ENCODE measurements at regions not wholly inside any gene's neighbourhood (a gene's known extent, or its start where the extent isn't known, plus 50 kb on each side); places are given as distances from the start of the nearest gene placed in this dataset.

DNA sequence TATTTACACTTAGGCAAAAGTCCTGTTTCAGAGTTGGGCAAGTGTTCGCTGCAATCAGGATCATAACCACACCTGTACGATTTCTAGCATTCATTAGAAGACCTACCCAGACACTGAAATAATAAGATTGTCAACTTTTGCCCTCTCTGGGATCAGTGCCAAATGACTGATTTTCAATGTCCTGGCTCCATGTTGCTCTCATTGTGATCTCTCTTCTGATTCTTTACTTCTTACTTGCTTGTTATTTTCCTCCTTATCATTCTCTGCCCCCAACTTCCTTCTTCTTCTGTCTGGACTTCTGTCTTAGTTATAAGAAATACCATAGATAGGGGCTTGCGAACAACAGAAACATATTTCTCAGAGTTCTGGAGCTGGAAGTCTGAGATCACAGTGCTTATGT, 94.4 kb upstream of the BMP2 start:
- Histone ChIP-seq H3K9ac (ENCODE audit: low read depth, low read length, poor library complexity) (no peak overlapping the region), H3K4ac (ENCODE audit: low read length) (no peak overlapping the region), H4K91ac (ENCODE audit: low read depth, low read length, poor library complexity) (no peak overlapping the region), H2BK15ac (ENCODE audit: low read length) (no peak overlapping the region), H2BK120ac (ENCODE audit: low read depth, low read length) (no peak overlapping the region), H2BK5ac (ENCODE audit: low read length) (no peak overlapping the region), H2BK12ac (ENCODE audit: low read length) (no peak overlapping the region), H3K27me3 (ENCODE audit: control insufficient read depth in 3 of 3, insufficient read depth in 3 of 3, low read depth in 1 of 3, low read length in 3 of 3) (no peaks in the 10 kb centered on the region), H3K4me3 (ENCODE audit: low read length in 2 of 2) (no peak overlapping the region), H3K14ac (ENCODE audit: low read length) (no peak overlapping the region), H3K18ac (ENCODE audit: low read length) (no peak overlapping the region), H3K23ac (ENCODE audit: low read depth, low read length, poor library complexity) (no peak overlapping the region), H3K79me1 (ENCODE audit: low read depth, low read length) (no peaks in the 10 kb centered on the region), H2AFZ (ENCODE audit: low read length) (no peak overlapping the region), H3K27ac (replicated peaks; ENCODE audit: low read length) (no peak overlapping the region), H3K9me3 (replicated peaks in 1 of 2; ENCODE audit: control insufficient read depth in 2 of 2, insufficient read depth in 1 of 2, low read depth in 1 of 2, low read length in 2 of 2) (no peaks in the 10 kb centered on the region), H2AK5ac (ENCODE audit: low read depth, low read length) (no peak overlapping the region), H3K4me2 (ENCODE audit: insufficient read depth, low read length, poor library complexity, severe bottlenecking) (no peak overlapping the region), H3K4me1 (ENCODE audit: control insufficient read depth in 2 of 2, insufficient read depth in 1 of 2, low read depth in 1 of 2, low read length in 2 of 2) (no peaks in the 10 kb centered on the region), H4K8ac (ENCODE audit: low read depth, low read length) (no peak overlapping the region), H3K36me3 (replicated peaks in 1 of 2; ENCODE audit: control insufficient read depth in 2 of 2, insufficient read depth in 2 of 2, low read length in 2 of 2) (no peaks in the 10 kb centered on the region)
- no peak for DNase-seq (ENCODE audit: low spot score)
- WGBS, 2 donors (ENCODE audit: extremely low coverage in 2 of 2, insufficient read length in 2 of 2, insufficient replicate concordance in 1 of 2) = no CpG with 5 or more reads among the region's 3 CpGs

DNA sequence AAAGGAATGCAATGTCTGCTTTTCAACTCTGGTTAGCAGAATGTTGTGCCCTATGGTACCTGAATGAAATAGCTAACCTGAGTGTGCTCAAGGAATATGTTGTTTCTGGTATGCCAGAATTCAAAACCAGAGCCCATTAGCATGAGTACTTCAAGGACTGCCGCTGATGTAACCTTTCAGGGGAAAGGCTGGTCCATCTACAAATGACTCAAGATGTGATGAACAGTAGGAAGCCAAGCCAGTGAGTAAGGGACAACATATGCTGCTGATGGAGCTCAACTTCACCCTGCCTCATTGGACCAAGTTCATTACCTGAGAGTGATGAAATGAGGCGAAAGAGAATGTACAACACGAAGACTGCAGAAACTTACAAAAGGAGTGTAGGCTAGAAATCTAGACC, 95.7 kb upstream of the BMP2 start:
- H3K4ac ChIP-seq (ENCODE audit: low read length) = no peak overlapping the region
- H2BK120ac ChIP-seq (ENCODE audit: low read depth, low read length) = no peak overlapping the region
- H3K18ac ChIP-seq (ENCODE audit: low read length) = no peak overlapping the region
- no peaks in the 10 kb centered on the region for H3K9me3 ChIP-seq (replicated peaks in 1 of 2; ENCODE audit: control insufficient read depth in 2 of 2, insufficient read depth in 1 of 2, low read depth in 1 of 2, low read length in 2 of 2)
- H3K4me1 ChIP-seq (ENCODE audit: control insufficient read depth in 2 of 2, insufficient read depth in 1 of 2, low read depth in 1 of 2, low read length in 2 of 2) = no peaks in the 10 kb centered on the region
- H2BK12ac ChIP-seq (ENCODE audit: low read length) = no peak overlapping the region
- DNase-seq (ENCODE audit: low spot score) = no peak
- H3K23ac ChIP-seq (ENCODE audit: low read depth, low read length, poor library complexity) = no peak overlapping the region
- no peak overlapping the region for H4K91ac ChIP-seq (ENCODE audit: low read depth, low read length, poor library complexity)
- no peak overlapping the region for H2AK5ac ChIP-seq (ENCODE audit: low read depth, low read length)
- H3K36me3 ChIP-seq (replicated peaks in 1 of 2; ENCODE audit: control insufficient read depth in 2 of 2, insufficient read depth in 2 of 2, low read length in 2 of 2) = no peaks in the 10 kb centered on the region
- H3K27ac ChIP-seq (replicated peaks; ENCODE audit: low read length) = no peak overlapping the region
- H2AFZ ChIP-seq (ENCODE audit: low read length) = no peak overlapping the region
- peak overlapping the region in 1 of 2 donors; percentile 61 for H3K4me3 ChIP-seq (ENCODE audit: low read length in 2 of 2)
- no CpG with 5 or more reads among the region's 3 CpGs for WGBS, 2 donors (ENCODE audit: extremely low coverage in 2 of 2, insufficient read length in 2 of 2, insufficient replicate concordance in 1 of 2)
- H3K27me3 ChIP-seq (ENCODE audit: control insufficient read depth in 3 of 3, insufficient read depth in 3 of 3, low read depth in 1 of 3, low read length in 3 of 3) = no peaks in the 10 kb centered on the region
- H3K14ac ChIP-seq (ENCODE audit: low read length) = no peak overlapping the region
- H3K4me2 ChIP-seq (ENCODE audit: insufficient read depth, low read length, poor library complexity, severe bottlenecking) = no peak overlapping the region
- no peak overlapping the region for H4K8ac ChIP-seq (ENCODE audit: low read depth, low read length)
- no peak overlapping the region for H3K9ac ChIP-seq (ENCODE audit: low read depth, low read length, poor library complexity)
- H2BK5ac ChIP-seq (ENCODE audit: low read length) = no peak overlapping the region
- H3K79me1 ChIP-seq (ENCODE audit: low read depth, low read length) = no peaks in the 10 kb centered on the region
- H2BK15ac ChIP-seq (ENCODE audit: low read length) = no peak overlapping the region

DNA sequence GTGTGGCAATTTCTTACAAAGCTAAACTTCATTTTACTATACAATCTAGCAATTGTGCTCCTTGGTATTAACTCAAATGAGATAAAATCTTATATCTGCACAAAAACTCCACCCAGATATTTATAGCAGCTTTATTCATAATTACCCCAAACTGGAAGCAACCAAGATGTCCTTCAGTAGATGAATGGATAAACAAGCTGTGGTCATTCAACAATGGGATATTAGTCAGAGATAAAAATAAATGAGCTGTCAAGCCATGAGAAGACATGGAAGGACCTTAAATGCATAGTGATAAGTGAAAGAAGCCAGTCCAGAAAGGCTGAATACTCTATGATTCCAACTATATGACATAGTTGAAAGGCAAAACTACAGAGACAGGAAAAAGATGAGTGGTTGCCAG, 98.9 kb upstream of the BMP2 start:
- H2BK5ac ChIP-seq (ENCODE audit: low read length) = no peak overlapping the region
- H3K4me1 ChIP-seq (ENCODE audit: control insufficient read depth in 2 of 2, insufficient read depth in 1 of 2, low read depth in 1 of 2, low read length in 2 of 2) = no peaks in the 10 kb centered on the region
- no peak overlapping the region for H3K23ac ChIP-seq (ENCODE audit: low read depth, low read length, poor library complexity)
- H2AFZ ChIP-seq (ENCODE audit: low read length) = no peak overlapping the region
- no peak overlapping the region for H3K14ac ChIP-seq (ENCODE audit: low read length)
- H2BK12ac ChIP-seq (ENCODE audit: low read length) = no peak overlapping the region
- H4K8ac ChIP-seq (ENCODE audit: low read depth, low read length) = no peak overlapping the region
- no peaks in the 10 kb centered on the region for H3K27me3 ChIP-seq (ENCODE audit: control insufficient read depth in 3 of 3, insufficient read depth in 3 of 3, low read depth in 1 of 3, low read length in 3 of 3)
- H3K18ac ChIP-seq (ENCODE audit: low read length) = no peak overlapping the region
- H3K9me3 ChIP-seq (replicated peaks in 1 of 2; ENCODE audit: control insufficient read depth in 2 of 2, insufficient read depth in 1 of 2, low read depth in 1 of 2, low read length in 2 of 2) = no peaks in the 10 kb centered on the region
- H3K4me2 ChIP-seq (ENCODE audit: insufficient read depth, low read length, poor library complexity, severe bottlenecking) = no peak overlapping the region
- H2BK120ac ChIP-seq (ENCODE audit: low read depth, low read length) = no peak overlapping the region
- no peak overlapping the region for H2AK5ac ChIP-seq (ENCODE audit: low read depth, low read length)
- H3K36me3 ChIP-seq (replicated peaks in 1 of 2; ENCODE audit: control insufficient read depth in 2 of 2, insufficient read depth in 2 of 2, low read length in 2 of 2) = no peaks in the 10 kb centered on the region
- no peak overlapping the region for H3K27ac ChIP-seq (replicated peaks; ENCODE audit: low read length)
- no peak overlapping the region for H4K91ac ChIP-seq (ENCODE audit: low read depth, low read length, poor library complexity)
- no peak overlapping the region for H2BK15ac ChIP-seq (ENCODE audit: low read length)
- H3K4me3 ChIP-seq (ENCODE audit: low read length in 2 of 2) = no peak overlapping the region
- DNase-seq (ENCODE audit: low spot score) = no peak
- no peak overlapping the region for H3K4ac ChIP-seq (ENCODE audit: low read length)
- no peaks in the 10 kb centered on the region for H3K79me1 ChIP-seq (ENCODE audit: low read depth, low read length)
- H3K9ac ChIP-seq (ENCODE audit: low read depth, low read length, poor library complexity) = no peak overlapping the region

DNA sequence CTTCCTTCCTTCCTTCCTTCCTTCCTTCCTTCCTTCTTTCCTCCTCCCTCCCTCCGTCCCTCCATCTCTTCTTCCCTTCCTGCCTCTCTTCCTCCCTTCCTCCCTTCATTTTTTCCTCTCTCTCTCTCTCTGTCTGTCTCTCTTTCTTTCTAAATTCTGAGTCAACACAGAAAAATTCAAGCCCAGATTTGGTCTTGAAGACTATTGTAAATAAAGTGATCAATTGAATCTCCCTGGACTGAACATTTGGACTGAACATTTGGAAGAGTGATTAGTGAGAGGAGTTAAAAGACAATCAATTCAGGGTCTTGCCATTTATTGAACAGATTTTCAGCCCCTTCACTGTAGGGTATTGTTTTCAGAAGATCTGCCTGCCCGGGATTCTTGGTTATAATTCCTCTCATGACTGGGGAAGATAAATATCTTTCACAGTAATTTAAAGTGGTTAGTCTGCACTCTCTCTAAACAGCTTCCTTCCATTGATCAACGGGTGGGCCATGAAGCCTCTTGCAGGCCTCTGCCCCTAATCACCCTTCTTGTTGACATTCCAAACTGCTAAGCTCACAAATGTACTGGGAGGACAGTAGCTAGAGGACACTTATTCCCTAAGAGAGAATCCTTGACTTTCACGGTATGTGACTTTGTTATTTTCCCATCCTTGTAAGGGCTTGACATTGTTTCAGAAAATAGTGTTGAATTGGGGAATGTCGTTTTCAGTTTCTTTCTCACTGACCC, 101.7 kb upstream of the BMP2 start:
- Histone ChIP-seq H3K79me1 (ENCODE audit: low read depth, low read length) (no peaks in the 10 kb centered on the region), H2BK120ac (ENCODE audit: low read depth, low read length) (no peak overlapping the region), H2BK5ac (ENCODE audit: low read length) (no peak overlapping the region), H2AK5ac (ENCODE audit: low read depth, low read length) (no peak overlapping the region), H3K4ac (ENCODE audit: low read length) (no peak overlapping the region), H3K9me3 (replicated peaks in 1 of 2; ENCODE audit: control insufficient read depth in 2 of 2, insufficient read depth in 1 of 2, low read depth in 1 of 2, low read length in 2 of 2) (no peaks in the 10 kb centered on the region), H3K4me3 (ENCODE audit: low read length in 2 of 2) (no peak overlapping the region), H3K27ac (replicated peaks; ENCODE audit: low read length) (no peak overlapping the region), H3K4me1 (ENCODE audit: control insufficient read depth in 2 of 2, insufficient read depth in 1 of 2, low read depth in 1 of 2, low read length in 2 of 2) (no peaks in the 10 kb centered on the region), H3K18ac (ENCODE audit: low read length) (no peak overlapping the region), H3K14ac (ENCODE audit: low read length) (no peak overlapping the region), H2BK15ac (ENCODE audit: low read length) (no peak overlapping the region), H3K23ac (ENCODE audit: low read depth, low read length, poor library complexity) (no peak overlapping the region), H4K91ac (ENCODE audit: low read depth, low read length, poor library complexity) (no peak overlapping the region), H4K8ac (ENCODE audit: low read depth, low read length) (no peak overlapping the region), H3K4me2 (ENCODE audit: insufficient read depth, low read length, poor library complexity, severe bottlenecking) (no peak overlapping the region), H3K27me3 (ENCODE audit: control insufficient read depth in 3 of 3, insufficient read depth in 3 of 3, low read depth in 1 of 3, low read length in 3 of 3) (no peaks in the 10 kb centered on the region), H2BK12ac (ENCODE audit: low read length) (no peak overlapping the region), H2AFZ (ENCODE audit: low read length) (no peak overlapping the region), H3K36me3 (replicated peaks in 1 of 2; ENCODE audit: control insufficient read depth in 2 of 2, insufficient read depth in 2 of 2, low read length in 2 of 2) (no peaks in the 10 kb centered on the region), H3K9ac (ENCODE audit: low read depth, low read length, poor library complexity) (no peak overlapping the region)
- WGBS, 2 donors (ENCODE audit: extremely low coverage in 2 of 2, insufficient read length in 2 of 2, insufficient replicate concordance in 1 of 2) = no CpG with 5 or more reads among the region's 5 CpGs
- no peak for DNase-seq (ENCODE audit: low spot score)
